ENCODE measurements at regions not wholly inside any gene's neighbourhood (a gene's known extent, or its start where the extent isn't known, plus 50 kb on each side); places are given as distances from the start of the nearest gene placed in this dataset.
"Not testable (repeated sequence)": the region's sequence is repeated elsewhere in the genome, so short reads cannot be mapped to it uniquely, and the experiment has no call there.

GRCh38 chr3:177902876-177903275 lies 633.4 kb upstream of the KCNMB2 start:
- no peaks in the 10 kb centered on the region for H3K27me3 ChIP-seq (ENCODE audit: low read depth, low read length)
- H3K9me3 ChIP-seq (ENCODE audit: control insufficient read depth in 1 of 2, low read length in 2 of 2) = peaks cover 0 to 21% of the 10 kb centered on the region in 2 donors
- H3K36me3 ChIP-seq (ENCODE audit: control insufficient read depth in 1 of 2, insufficient read depth in 2 of 2, low read length in 2 of 2) = peaks cover 0 to 4% of the 10 kb centered on the region in 2 donors
- H3K4me1 ChIP-seq (ENCODE audit: control insufficient read depth in 1 of 2, insufficient read depth in 2 of 2, low read length in 2 of 2) = peaks cover 0 to 11% of the 10 kb centered on the region in 2 donors
- no peak overlapping the region for H3K27ac ChIP-seq (ENCODE audit: low read length)
- H3K4me3 ChIP-seq (ENCODE audit: low read depth in 1 of 2, low read length in 2 of 2) = no peak overlapping the region

GRCh38 chr3:177904621-177905020 lies 631.6 kb upstream of the KCNMB2 start:
- Histone ChIP-seq H3K27ac (ENCODE audit: low read length) (peak overlapping the region; percentile 37), H3K36me3 (ENCODE audit: control insufficient read depth in 1 of 2, insufficient read depth in 2 of 2, low read length in 2 of 2) (peaks cover 0 to 4% of the 10 kb centered on the region in 2 donors), H3K9me3 (ENCODE audit: control insufficient read depth in 1 of 2, low read length in 2 of 2) (peaks cover 0 to 7% of the 10 kb centered on the region in 2 donors), H3K4me3 (ENCODE audit: low read depth in 1 of 2, low read length in 2 of 2) (no peak overlapping the region), H3K4me1 (ENCODE audit: control insufficient read depth in 1 of 2, insufficient read depth in 2 of 2, low read length in 2 of 2) (peaks cover 0 to 11% of the 10 kb centered on the region in 2 donors), H3K27me3 (ENCODE audit: low read depth, low read length) (no peaks in the 10 kb centered on the region)

- no peaks in the 10 kb centered on the region for H3K9me3 ChIP-seq (ENCODE audit: control insufficient read depth in 1 of 2, low read length in 2 of 2)
- no peaks in the 10 kb centered on the region for H3K27me3 ChIP-seq (ENCODE audit: low read depth, low read length)
- peak overlapping the region; percentile 60 for H3K27ac ChIP-seq (ENCODE audit: low read length)
- H3K4me1 ChIP-seq (ENCODE audit: control insufficient read depth in 1 of 2, insufficient read depth in 2 of 2, low read length in 2 of 2) = peaks cover 0 to 11% of the 10 kb centered on the region in 2 donors
- H3K4me3 ChIP-seq (ENCODE audit: low read depth in 1 of 2, low read length in 2 of 2) = no peak overlapping the region
- peaks cover 0 to 4% of the 10 kb centered on the region in 2 donors for H3K36me3 ChIP-seq (ENCODE audit: control insufficient read depth in 1 of 2, insufficient read depth in 2 of 2, low read length in 2 of 2)
Observed at GRCh38 chr3:177905173-177906125, 630.8 kb upstream of the KCNMB2 start.

GRCh38 chr3:177906126-177906511 lies 630.1 kb upstream of the KCNMB2 start:
- no peak overlapping the region for H3K4me3 ChIP-seq (ENCODE audit: low read depth in 1 of 2, low read length in 2 of 2)
- H3K4me1 ChIP-seq (ENCODE audit: control insufficient read depth in 1 of 2, insufficient read depth in 2 of 2, low read length in 2 of 2) = peaks cover 0 to 11% of the 10 kb centered on the region in 2 donors
- H3K27ac ChIP-seq (ENCODE audit: low read length) = peak overlapping the region; percentile 60
- H3K36me3 ChIP-seq (ENCODE audit: control insufficient read depth in 1 of 2, insufficient read depth in 2 of 2, low read length in 2 of 2) = peaks cover 0 to 4% of the 10 kb centered on the region in 2 donors
- no peaks in the 10 kb centered on the region for H3K9me3 ChIP-seq (ENCODE audit: control insufficient read depth in 1 of 2, low read length in 2 of 2)
- no peaks in the 10 kb centered on the region for H3K27me3 ChIP-seq (ENCODE audit: low read depth, low read length)

GRCh38 chr3:177906578-177907229 lies 629.5 kb upstream of the KCNMB2 start:
- H3K9me3 ChIP-seq (ENCODE audit: control insufficient read depth in 1 of 2, low read length in 2 of 2) = no peaks in the 10 kb centered on the region
- H3K27ac ChIP-seq (ENCODE audit: low read length) = no peak overlapping the region
- H3K4me1 ChIP-seq (ENCODE audit: control insufficient read depth in 1 of 2, insufficient read depth in 2 of 2, low read length in 2 of 2) = peaks cover 0 to 11% of the 10 kb centered on the region in 2 donors
- H3K36me3 ChIP-seq (ENCODE audit: control insufficient read depth in 1 of 2, insufficient read depth in 2 of 2, low read length in 2 of 2) = peaks cover 0 to 4% of the 10 kb centered on the region in 2 donors
- H3K27me3 ChIP-seq (ENCODE audit: low read depth, low read length) = no peaks in the 10 kb centered on the region
- no peak overlapping the region for H3K4me3 ChIP-seq (ENCODE audit: low read depth in 1 of 2, low read length in 2 of 2)

- H3K27me3 ChIP-seq (ENCODE audit: low read depth, low read length); H3K4me3 ChIP-seq (ENCODE audit: low read depth in 1 of 2, low read length in 2 of 2); H3K9me3 ChIP-seq (ENCODE audit: control insufficient read depth in 1 of 2, low read length in 2 of 2); H3K36me3 ChIP-seq (ENCODE audit: control insufficient read depth in 1 of 2, insufficient read depth in 2 of 2, low read length in 2 of 2); H3K27ac ChIP-seq (ENCODE audit: low read length): not testable (repeated sequence)
- peaks cover 0 to 11% of the 10 kb centered on the region in 2 donors for H3K4me1 ChIP-seq (ENCODE audit: control insufficient read depth in 1 of 2, insufficient read depth in 2 of 2, low read length in 2 of 2)
Observed at GRCh38 chr3:177909530-177909929, 626.7 kb upstream of the KCNMB2 start.

GRCh38 chr3:177914224-177914623 lies 622.0 kb upstream of the KCNMB2 start:
- Histone ChIP-seq H3K4me1 (ENCODE audit: control insufficient read depth in 1 of 2, insufficient read depth in 2 of 2, low read length in 2 of 2) (no peaks in the 10 kb centered on the region), H3K4me3 (ENCODE audit: low read depth in 1 of 2, low read length in 2 of 2) (no peak overlapping the region), H3K27ac (ENCODE audit: low read length) (no peak overlapping the region), H3K36me3 (ENCODE audit: control insufficient read depth in 1 of 2, insufficient read depth in 2 of 2, low read length in 2 of 2) (no peaks in the 10 kb centered on the region), H3K27me3 (ENCODE audit: low read depth, low read length) (no peaks in the 10 kb centered on the region), H3K9me3 (ENCODE audit: control insufficient read depth in 1 of 2, low read length in 2 of 2) (peaks cover 0 to 2% of the 10 kb centered on the region in 2 donors)

- H3K36me3 ChIP-seq (ENCODE audit: control insufficient read depth in 1 of 2, insufficient read depth in 2 of 2, low read length in 2 of 2) = no peaks in the 10 kb centered on the region
- no peaks in the 10 kb centered on the region for H3K27me3 ChIP-seq (ENCODE audit: low read depth, low read length)
- peaks cover 0 to 2% of the 10 kb centered on the region in 2 donors for H3K9me3 ChIP-seq (ENCODE audit: control insufficient read depth in 1 of 2, low read length in 2 of 2)
- no peak overlapping the region for H3K27ac ChIP-seq (ENCODE audit: low read length)
- H3K4me1 ChIP-seq (ENCODE audit: control insufficient read depth in 1 of 2, insufficient read depth in 2 of 2, low read length in 2 of 2) = no peaks in the 10 kb centered on the region
- no peak overlapping the region for H3K4me3 ChIP-seq (ENCODE audit: low read depth in 1 of 2, low read length in 2 of 2)
Observed at GRCh38 chr3:177916461-177916860, 619.8 kb upstream of the KCNMB2 start.

GRCh38 chr3:177917234-177917861 lies 618.9 kb upstream of the KCNMB2 start:
- Histone ChIP-seq H3K36me3 (ENCODE audit: control insufficient read depth in 1 of 2, insufficient read depth in 2 of 2, low read length in 2 of 2) (no peaks in the 10 kb centered on the region), H3K27ac (ENCODE audit: low read length) (no peak overlapping the region), H3K27me3 (ENCODE audit: low read depth, low read length) (no peaks in the 10 kb centered on the region), H3K4me3 (ENCODE audit: low read depth in 1 of 2, low read length in 2 of 2) (no peak overlapping the region), H3K9me3 (ENCODE audit: control insufficient read depth in 1 of 2, low read length in 2 of 2) (peaks cover 0 to 2% of the 10 kb centered on the region in 2 donors), H3K4me1 (ENCODE audit: control insufficient read depth in 1 of 2, insufficient read depth in 2 of 2, low read length in 2 of 2) (no peaks in the 10 kb centered on the region)

- H3K9me3 ChIP-seq (ENCODE audit: control insufficient read depth in 1 of 2, low read length in 2 of 2) = peaks cover 0 to 4% of the 10 kb centered on the region in 2 donors
- H3K36me3 ChIP-seq (ENCODE audit: control insufficient read depth in 1 of 2, insufficient read depth in 2 of 2, low read length in 2 of 2) = no peaks in the 10 kb centered on the region
- no peaks in the 10 kb centered on the region for H3K4me1 ChIP-seq (ENCODE audit: control insufficient read depth in 1 of 2, insufficient read depth in 2 of 2, low read length in 2 of 2)
- H3K27me3 ChIP-seq (ENCODE audit: low read depth, low read length) = no peaks in the 10 kb centered on the region
- no peak overlapping the region for H3K4me3 ChIP-seq (ENCODE audit: low read depth in 1 of 2, low read length in 2 of 2)
- no peak overlapping the region for H3K27ac ChIP-seq (ENCODE audit: low read length)
Observed at GRCh38 chr3:177921153-177921552, 615.1 kb upstream of the KCNMB2 start.

GRCh38 chr3:177924261-177924660 lies 612.0 kb upstream of the KCNMB2 start:
- no peaks in the 10 kb centered on the region for H3K4me1 ChIP-seq (ENCODE audit: control insufficient read depth in 1 of 2, insufficient read depth in 2 of 2, low read length in 2 of 2)
- no peak overlapping the region for H3K4me3 ChIP-seq (ENCODE audit: low read depth in 1 of 2, low read length in 2 of 2)
- H3K27me3 ChIP-seq (ENCODE audit: low read depth, low read length) = no peaks in the 10 kb centered on the region
- H3K27ac ChIP-seq (ENCODE audit: low read length) = no peak overlapping the region
- H3K9me3 ChIP-seq (ENCODE audit: control insufficient read depth in 1 of 2, low read length in 2 of 2) = peaks cover 0 to 4% of the 10 kb centered on the region in 2 donors
- no peaks in the 10 kb centered on the region for H3K36me3 ChIP-seq (ENCODE audit: control insufficient read depth in 1 of 2, insufficient read depth in 2 of 2, low read length in 2 of 2)

Measured in muscle layer of duodenum (tissue), 2 donors.